Stimulated activated naive CD8-positive, alpha-beta T cell treated with anti-CD3 and anti-CD28 coated beads, Interleukin-15, Interleukin-2, amounts not matched to agents 100 ng/mL and 50 ng/mL, for 24 hours (primary cell): ENCODE measurements at regions not wholly inside any gene's neighbourhood (a gene's known extent, or its start where the extent isn't known, plus 50 kb on each side); places are given as distances from the start of the nearest gene placed in this dataset.

Source experiments
- H3K27ac Mint-ChIP-seq: one replicate; pipeline ENCODE4 v1.8.0; 2021; ENCODE audit warnings: mild to moderate bottlenecking, mixed read lengths
- H3K27me3 Mint-ChIP-seq: one replicate; pipeline ENCODE4 v1.8.0; 2021; ENCODE audit warnings: mixed read lengths
- H3K36me3 Mint-ChIP-seq: one replicate; pipeline ENCODE4 v1.8.0; 2021; ENCODE audit warnings: low read depth, mixed read lengths
- H3K4me1 Mint-ChIP-seq: one replicate; pipeline ENCODE4 v1.8.0; 2021; ENCODE audit warnings: low read depth, mixed read lengths
- H3K4me3 Mint-ChIP-seq: one replicate; pipeline ENCODE4 v1.8.0; 2021; ENCODE audit warnings: mild to moderate bottlenecking, mixed read lengths
- H3K9me3 Mint-ChIP-seq: one replicate; pipeline ENCODE4 v1.8.0; 2021; ENCODE audit warnings: mixed read lengths

GRCh38 chr1:5708346-5709245 is 283.6 kb downstream of the NPHP4 start:
- Mint-ChIP-seq H3K27me3 (no peaks in the 10 kb centered on the region), H3K4me1 (no peaks in the 10 kb centered on the region), H3K27ac (no peak overlapping the region), H3K9me3 (no peaks in the 10 kb centered on the region), H3K4me3 (no peak overlapping the region), H3K36me3 (no peaks in the 10 kb centered on the region)

DNA sequence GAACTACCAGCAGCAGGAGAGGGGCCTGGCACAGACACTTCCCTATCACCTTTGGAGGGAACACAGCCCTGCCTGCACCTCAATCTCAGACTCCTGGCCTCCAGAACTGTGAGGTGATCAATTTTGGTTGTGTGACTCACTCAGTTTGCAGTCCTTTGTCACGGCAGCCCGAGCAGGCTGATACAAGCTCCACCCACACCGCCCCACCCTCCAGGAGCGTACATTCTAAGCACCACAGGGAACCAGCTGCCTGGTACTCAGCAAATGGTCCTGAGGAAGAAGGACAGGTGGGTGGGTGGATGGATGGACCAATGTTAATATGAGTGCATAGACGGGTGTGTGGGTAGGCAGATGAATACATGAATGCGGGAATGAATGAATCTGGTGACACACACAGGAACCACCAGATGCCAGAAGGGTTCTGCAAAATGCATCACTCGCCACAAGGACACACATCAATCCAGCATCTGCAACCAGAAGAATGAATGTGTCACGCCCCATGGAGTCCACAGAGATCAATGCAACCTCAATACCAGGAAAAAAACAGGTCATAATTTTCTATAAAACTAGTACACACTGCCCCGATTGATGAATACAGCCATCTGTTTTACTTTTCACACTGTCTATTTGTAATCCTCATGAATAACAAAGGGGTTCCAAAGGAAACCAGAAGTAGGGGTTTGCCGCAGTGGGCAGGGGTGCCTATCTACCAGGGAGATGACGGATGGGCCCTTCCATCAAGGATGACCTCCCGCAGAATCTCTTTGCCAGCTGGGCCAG is 284.5 kb downstream of the NPHP4 start:
- H3K4me3 Mint-ChIP-seq, result no peak overlapping the region

GRCh38 chr1:5706239-5706638 is 286.0 kb downstream of the NPHP4 start:
- H3K4me1 Mint-ChIP-seq, result no peaks in the 10 kb centered on the region
- no peaks in the 10 kb centered on the region for H3K36me3 Mint-ChIP-seq
- no peak overlapping the region for H3K27ac Mint-ChIP-seq
- no peaks in the 10 kb centered on the region for H3K9me3 Mint-ChIP-seq
- no peak overlapping the region for H3K4me3 Mint-ChIP-seq
- no peaks in the 10 kb centered on the region for H3K27me3 Mint-ChIP-seq

More for the DNA sequence above, 284.5 kb downstream of the NPHP4 start:
- H3K9me3 Mint-ChIP-seq, result no peaks in the 10 kb centered on the region
- no peaks in the 10 kb centered on the region for H3K4me1 Mint-ChIP-seq
- no peak overlapping the region for H3K27ac Mint-ChIP-seq
- H3K36me3 Mint-ChIP-seq, result no peaks in the 10 kb centered on the region
- H3K27me3 Mint-ChIP-seq, result no peaks in the 10 kb centered on the region

GRCh38 chr1:5705751-5706150 is 286.5 kb downstream of the NPHP4 start:
- no peaks in the 10 kb centered on the region for H3K4me1 Mint-ChIP-seq
- no peak overlapping the region for H3K27ac Mint-ChIP-seq
- H3K27me3 Mint-ChIP-seq, result no peaks in the 10 kb centered on the region

DNA sequence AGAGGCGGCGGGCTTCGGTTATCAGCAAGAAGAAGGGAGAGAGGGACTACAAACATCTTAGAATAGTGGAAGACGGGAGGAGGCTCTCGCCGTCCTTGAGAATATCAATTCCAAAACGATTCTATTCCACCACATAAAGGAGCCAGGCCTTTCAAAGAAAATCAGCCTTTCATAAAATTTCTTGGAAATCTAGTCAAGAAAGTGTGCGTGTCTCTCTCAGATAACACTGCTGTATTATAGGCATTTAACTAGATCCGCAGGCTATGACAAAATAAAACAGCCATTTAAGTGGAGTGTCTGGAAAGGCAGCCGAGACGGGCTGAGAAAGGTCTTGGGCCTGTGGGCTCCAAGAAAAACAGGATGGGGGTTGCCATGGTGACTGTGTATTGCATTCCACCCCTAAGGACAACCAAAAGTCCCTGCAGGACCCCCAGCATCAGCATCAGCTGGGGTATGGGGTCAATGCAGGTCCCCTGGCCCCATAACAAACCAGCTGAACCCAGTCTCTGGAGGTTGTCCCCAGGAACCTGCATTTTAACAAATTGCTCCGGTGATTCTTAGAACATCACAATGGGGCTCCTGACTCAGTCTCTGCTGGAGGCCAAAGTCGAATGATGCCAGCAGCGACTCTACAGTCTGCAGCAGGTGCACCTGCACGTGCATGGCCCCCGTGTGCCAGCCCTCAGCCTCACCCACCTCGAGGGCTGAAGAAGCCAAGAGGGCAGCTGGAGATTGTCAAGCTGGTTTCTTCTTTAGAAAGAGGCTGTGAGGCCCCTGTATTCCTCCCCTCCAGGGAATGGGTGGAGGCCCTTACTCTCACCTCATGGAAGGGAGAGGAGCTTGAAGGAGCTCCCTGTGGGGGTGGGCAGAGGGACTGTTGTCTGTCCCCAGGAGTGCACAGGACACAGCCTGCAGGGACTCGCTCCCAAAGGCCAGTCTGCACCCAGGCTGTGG is 287.4 kb downstream of the NPHP4 start:
- Mint-ChIP-seq H3K4me1 (no peaks in the 10 kb centered on the region), H3K36me3 (no peaks in the 10 kb centered on the region), H3K27me3 (no peaks in the 10 kb centered on the region)

More at GRCh38 chr1:5705751-5706150, 286.5 kb downstream of the NPHP4 start:
- no peaks in the 10 kb centered on the region for H3K36me3 Mint-ChIP-seq
- no peak overlapping the region for H3K4me3 Mint-ChIP-seq
- no peaks in the 10 kb centered on the region for H3K9me3 Mint-ChIP-seq

GRCh38 chr1:5701642-5702041 is 290.6 kb downstream of the NPHP4 start:
- Mint-ChIP-seq H3K27ac (no peak overlapping the region), H3K27me3 (peaks cover 8% of the 10 kb centered on the region), H3K36me3 (no peaks in the 10 kb centered on the region), H3K9me3 (no peaks in the 10 kb centered on the region), H3K4me3 (no peak overlapping the region), H3K4me1 (no peaks in the 10 kb centered on the region)

More for the DNA sequence above, 287.4 kb downstream of the NPHP4 start:
- no peaks in the 10 kb centered on the region for H3K9me3 Mint-ChIP-seq
- no peak overlapping the region for H3K4me3 Mint-ChIP-seq
- no peak overlapping the region for H3K27ac Mint-ChIP-seq

DNA sequence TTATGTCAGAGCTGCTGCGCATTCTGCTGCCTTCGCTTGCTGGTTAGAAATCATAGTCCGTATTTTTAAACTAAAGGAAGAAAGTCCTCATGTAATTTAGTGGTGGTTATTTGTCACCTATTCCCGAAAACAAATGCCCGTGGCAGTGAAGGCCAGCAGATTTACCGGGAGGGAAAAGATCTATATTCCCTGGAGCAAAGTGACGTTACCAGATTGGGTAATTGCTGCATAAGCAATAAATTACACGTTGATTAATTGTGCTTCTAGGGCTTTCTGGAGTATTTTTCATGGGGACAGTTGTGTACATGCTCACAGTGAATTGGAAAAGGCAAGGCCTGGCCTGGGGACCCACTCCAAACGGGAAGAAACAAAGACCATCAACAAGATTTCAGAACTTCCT is 298.7 kb downstream of the NPHP4 start:
- H3K36me3 Mint-ChIP-seq, result no peaks in the 10 kb centered on the region
- no peaks in the 10 kb centered on the region for H3K4me1 Mint-ChIP-seq
- no peaks in the 10 kb centered on the region for H3K9me3 Mint-ChIP-seq
- no peak overlapping the region for H3K4me3 Mint-ChIP-seq
- H3K27ac Mint-ChIP-seq, result no peak overlapping the region
- peaks cover 28% of the 10 kb centered on the region for H3K27me3 Mint-ChIP-seq

GRCh38 chr1:5692664-5693063 is 299.6 kb downstream of the NPHP4 start:
- no peaks in the 10 kb centered on the region for H3K9me3 Mint-ChIP-seq
- no peak overlapping the region for H3K4me3 Mint-ChIP-seq
- no peaks in the 10 kb centered on the region for H3K36me3 Mint-ChIP-seq
- H3K27ac Mint-ChIP-seq, result no peak overlapping the region
- H3K4me1 Mint-ChIP-seq, result no peaks in the 10 kb centered on the region
- H3K27me3 Mint-ChIP-seq, result peaks cover 28% of the 10 kb centered on the region

DNA sequence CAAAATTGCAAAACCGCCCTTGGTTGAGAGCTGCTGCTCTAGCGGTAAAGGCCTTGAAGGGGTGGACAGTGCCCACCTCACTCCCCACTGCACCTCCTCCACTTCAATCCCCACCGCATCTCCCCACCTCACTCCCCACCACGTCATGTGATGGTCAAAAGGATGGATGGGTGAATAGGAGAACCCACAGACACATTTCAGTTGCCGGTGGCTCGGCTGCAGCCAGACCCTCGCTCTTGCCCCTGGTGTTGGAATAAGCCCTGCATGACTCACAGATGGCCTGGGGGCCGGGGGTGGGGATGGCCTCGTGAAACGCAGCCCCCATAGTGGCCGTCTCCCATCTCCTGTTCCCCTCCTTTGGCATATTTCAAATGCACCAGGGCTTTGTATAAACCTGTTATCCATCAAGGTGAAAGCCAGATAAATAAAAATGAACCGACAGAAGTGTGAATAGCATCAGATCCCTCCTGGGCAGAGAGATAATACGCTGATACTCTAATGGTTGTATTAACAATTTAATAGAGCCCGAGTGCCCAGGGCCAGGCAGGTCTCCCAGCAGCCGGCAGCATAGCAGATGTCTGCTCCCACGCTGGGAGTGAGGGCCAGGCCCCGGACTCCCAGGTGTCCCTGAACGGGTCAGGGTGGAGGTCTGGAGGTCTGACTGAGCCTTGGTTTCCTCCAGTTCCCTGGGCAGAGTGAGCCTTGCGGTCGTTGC is 300.3 kb downstream of the NPHP4 start:
- no peaks in the 10 kb centered on the region for H3K9me3 Mint-ChIP-seq
- H3K4me3 Mint-ChIP-seq, result no peak overlapping the region
- H3K27ac Mint-ChIP-seq, result no peak overlapping the region
- no peaks in the 10 kb centered on the region for H3K36me3 Mint-ChIP-seq
- H3K4me1 Mint-ChIP-seq, result no peaks in the 10 kb centered on the region
- H3K27me3 Mint-ChIP-seq, result peaks cover 21% of the 10 kb centered on the region

- H3K9me3 Mint-ChIP-seq, result no peaks in the 10 kb centered on the region
- peaks cover 19% of the 10 kb centered on the region for H3K27me3 Mint-ChIP-seq
- no peaks in the 10 kb centered on the region for H3K36me3 Mint-ChIP-seq
- no peaks in the 10 kb centered on the region for H3K4me1 Mint-ChIP-seq
- H3K27ac Mint-ChIP-seq, result no peak overlapping the region
- no peak overlapping the region for H3K4me3 Mint-ChIP-seq
These were observed 301.3 kb downstream of the NPHP4 start for GRCh38 chr1:5690898-5691297.

GRCh38 chr1:5690291-5690690 is 301.9 kb downstream of the NPHP4 start:
- Mint-ChIP-seq H3K4me1 (no peaks in the 10 kb centered on the region), H3K9me3 (no peaks in the 10 kb centered on the region), H3K4me3 (no peak overlapping the region), H3K36me3 (no peaks in the 10 kb centered on the region), H3K27ac (no peak overlapping the region), H3K27me3 (peaks cover 14% of the 10 kb centered on the region)

DNA sequence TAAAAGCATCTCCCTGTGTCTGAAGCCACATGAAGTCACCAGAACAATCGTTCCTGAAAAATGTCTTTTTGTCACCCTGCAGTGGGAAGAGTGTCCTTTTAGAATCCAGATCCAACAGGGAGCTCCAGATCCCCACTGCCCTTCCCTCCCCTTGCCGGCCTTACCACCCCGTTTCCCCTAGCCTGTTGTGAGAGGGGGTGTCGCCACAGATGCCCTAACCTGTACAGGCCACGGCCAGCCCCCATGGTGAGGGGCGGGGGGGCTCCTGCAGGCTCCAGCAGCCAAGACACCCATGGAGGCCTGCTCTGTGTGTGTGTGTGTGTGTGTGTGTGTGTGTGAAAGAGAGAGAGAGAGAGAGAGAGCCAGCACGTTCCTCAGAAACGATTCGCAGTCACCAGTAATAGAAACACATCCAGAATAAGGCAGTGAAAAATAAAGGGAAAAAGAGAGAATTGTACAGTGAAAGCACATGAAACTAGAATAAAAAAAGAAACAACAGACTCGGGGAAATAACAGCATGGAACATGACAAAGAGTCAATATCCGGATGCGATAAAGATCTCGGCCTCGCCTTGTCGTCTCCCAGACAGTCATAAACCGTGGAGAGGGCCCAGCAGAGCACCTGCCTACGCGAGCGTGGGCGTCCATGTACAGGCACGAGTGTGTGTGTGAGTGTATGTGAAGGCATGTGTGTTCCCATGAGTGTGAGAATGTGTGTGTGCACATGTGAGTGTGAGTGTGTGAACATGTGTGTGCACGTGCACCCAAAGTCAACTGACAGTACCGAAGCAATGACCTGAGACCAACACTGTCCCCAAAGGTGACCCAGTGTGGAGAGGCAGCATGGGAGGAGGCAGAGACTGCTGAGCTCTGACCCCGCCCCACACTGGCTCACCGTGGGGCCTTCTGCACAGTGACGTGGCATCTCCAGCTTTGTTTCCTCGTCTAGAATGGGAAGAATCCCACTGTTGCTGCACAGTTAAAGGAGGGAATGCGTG is 303.8 kb downstream of the NPHP4 start:
- no peak overlapping the region for H3K27ac Mint-ChIP-seq

More for the DNA sequence above, 303.8 kb downstream of the NPHP4 start:
- Mint-ChIP-seq H3K36me3 (no peaks in the 10 kb centered on the region), H3K4me1 (no peaks in the 10 kb centered on the region), H3K27me3 (peaks cover 4% of the 10 kb centered on the region), H3K9me3 (no peaks in the 10 kb centered on the region), H3K4me3 (no peak overlapping the region)
